ENCODE measurements at regions not wholly inside any gene's neighbourhood (a gene's known extent, or its start where the extent isn't known, plus 50 kb on each side); places are given as distances from the start of the nearest gene placed in this dataset.

DNA sequence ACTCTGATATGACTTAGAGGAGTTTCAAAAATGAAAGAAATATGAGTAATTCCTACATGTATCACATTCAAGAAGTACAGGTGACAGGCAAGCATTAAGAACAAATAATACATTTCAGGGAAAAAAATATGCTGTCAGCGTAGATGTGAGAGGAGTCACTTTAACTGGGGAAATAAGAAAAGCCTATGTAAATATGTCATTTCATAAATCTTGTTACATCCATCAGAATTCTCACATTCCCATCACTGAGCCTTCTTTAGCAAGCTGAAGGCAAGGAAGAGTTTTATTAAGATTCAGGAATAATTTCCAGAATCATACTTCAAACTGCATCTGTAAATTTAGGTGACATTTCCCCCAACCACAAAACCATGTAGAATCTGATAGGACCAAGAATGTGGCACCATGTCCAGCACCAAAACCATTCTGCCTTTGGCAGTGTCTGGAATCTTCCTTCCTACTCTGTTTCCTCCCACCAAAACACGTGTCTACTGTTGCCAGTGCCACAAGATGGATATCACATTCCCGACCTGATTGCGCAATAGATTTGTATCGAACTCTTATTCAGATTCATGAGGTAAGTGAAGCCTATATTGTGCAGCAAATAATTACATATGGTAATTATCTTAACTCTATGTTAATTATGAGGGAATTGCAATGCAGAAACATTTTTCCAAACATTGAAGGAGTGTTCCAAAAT lies 690.9 kb downstream of the ISL1 start:
- TF ChIP-seq, protein P1, sequence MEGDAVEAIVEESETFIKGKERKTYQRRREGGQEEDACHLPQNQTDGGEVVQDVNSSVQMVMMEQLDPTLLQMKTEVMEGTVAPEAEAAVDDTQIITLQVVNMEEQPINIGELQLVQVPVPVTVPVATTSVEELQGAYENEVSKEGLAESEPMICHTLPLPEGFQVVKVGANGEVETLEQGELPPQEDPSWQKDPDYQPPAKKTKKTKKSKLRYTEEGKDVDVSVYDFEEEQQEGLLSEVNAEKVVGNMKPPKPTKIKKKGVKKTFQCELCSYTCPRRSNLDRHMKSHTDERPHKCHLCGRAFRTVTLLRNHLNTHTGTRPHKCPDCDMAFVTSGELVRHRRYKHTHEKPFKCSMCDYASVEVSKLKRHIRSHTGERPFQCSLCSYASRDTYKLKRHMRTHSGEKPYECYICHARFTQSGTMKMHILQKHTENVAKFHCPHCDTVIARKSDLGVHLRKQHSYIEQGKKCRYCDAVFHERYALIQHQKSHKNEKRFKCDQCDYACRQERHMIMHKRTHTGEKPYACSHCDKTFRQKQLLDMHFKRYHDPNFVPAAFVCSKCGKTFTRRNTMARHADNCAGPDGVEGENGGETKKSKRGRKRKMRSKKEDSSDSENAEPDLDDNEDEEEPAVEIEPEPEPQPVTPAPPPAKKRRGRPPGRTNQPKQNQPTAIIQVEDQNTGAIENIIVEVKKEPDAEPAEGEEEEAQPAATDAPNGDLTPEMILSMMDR (IDR thresholded peaks at IDR 0.05; ENCODE audit: poor library complexity, severe bottlenecking), result no peak
- TF ChIP-seq EZH2 (IDR thresholded peaks at IDR 0.05; ENCODE audit: borderline replicate concordance, insufficient read depth, low read length, poor library complexity, severe bottlenecking), result no peak
- no peak for TF ChIP-seq TAF1 (IDR thresholded peaks at IDR 0.05; ENCODE audit: low read depth)
- TF ChIP-seq POLR2AphosphoS5 (IDR thresholded peaks at IDR 0.05), result peak; percentile 91
